GM12873 (cell line): ENCODE measurements at regions not wholly inside any gene's neighbourhood (a gene's known extent, or its start where the extent isn't known, plus 50 kb on each side); places are given as distances from the start of the nearest gene placed in this dataset.

Experiments used
- TF ChIP-seq, protein P1 (sequence below): IDR thresholded peaks from 2 replicates; pipeline ENCODE4 v1.5.1; 2012; ENCODE audit warnings: low read depth, mild to moderate bottlenecking, moderate library complexity, low read length, control low read depth; ENCODE audit not compliant: insufficient read depth; ENCODE audit errors: missing control alignments

DNA sequence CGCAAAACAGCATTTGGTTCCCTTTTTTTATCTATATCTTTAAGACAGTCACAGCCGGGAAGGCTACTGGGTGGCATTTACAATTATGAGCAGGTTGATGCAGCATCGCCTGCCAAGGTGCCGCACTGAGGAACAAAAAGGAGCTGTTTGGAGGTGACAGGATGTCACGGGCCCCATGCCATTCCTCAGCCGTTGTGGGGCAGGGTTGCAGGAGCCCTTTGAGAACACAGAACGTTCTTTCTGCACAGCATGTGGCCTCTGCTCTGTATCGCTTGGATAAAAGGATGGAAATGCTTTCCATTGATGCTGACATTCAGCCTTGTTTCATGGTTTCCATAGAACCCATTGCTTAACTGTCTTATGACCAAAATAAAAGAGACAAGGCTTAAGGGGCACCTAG is 141.9 kb upstream of the CDH5 start:
- TF ChIP-seq, protein P1, sequence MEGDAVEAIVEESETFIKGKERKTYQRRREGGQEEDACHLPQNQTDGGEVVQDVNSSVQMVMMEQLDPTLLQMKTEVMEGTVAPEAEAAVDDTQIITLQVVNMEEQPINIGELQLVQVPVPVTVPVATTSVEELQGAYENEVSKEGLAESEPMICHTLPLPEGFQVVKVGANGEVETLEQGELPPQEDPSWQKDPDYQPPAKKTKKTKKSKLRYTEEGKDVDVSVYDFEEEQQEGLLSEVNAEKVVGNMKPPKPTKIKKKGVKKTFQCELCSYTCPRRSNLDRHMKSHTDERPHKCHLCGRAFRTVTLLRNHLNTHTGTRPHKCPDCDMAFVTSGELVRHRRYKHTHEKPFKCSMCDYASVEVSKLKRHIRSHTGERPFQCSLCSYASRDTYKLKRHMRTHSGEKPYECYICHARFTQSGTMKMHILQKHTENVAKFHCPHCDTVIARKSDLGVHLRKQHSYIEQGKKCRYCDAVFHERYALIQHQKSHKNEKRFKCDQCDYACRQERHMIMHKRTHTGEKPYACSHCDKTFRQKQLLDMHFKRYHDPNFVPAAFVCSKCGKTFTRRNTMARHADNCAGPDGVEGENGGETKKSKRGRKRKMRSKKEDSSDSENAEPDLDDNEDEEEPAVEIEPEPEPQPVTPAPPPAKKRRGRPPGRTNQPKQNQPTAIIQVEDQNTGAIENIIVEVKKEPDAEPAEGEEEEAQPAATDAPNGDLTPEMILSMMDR, result no peak

DNA sequence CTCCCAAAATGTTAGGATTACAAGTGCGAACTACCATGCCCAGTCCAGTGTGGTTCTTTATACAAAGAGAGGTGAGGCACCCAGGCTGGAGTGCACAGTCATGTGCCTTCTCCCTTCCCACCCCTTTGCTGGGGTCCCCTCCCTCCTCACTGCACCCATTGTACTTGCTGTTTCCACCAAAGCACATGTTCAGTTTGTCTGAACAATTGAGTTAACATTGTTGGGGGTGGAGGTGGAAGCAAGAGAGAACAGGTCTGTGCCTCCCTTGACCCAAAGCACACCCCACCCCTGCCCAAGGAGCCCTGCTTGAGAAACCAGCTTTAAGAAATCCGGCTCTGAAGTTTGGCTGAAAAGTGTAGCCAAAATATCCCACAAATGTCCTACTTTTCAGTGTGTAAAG is 142.3 kb upstream of the CDH5 start:
- TF ChIP-seq, protein P1, result no peak

DNA sequence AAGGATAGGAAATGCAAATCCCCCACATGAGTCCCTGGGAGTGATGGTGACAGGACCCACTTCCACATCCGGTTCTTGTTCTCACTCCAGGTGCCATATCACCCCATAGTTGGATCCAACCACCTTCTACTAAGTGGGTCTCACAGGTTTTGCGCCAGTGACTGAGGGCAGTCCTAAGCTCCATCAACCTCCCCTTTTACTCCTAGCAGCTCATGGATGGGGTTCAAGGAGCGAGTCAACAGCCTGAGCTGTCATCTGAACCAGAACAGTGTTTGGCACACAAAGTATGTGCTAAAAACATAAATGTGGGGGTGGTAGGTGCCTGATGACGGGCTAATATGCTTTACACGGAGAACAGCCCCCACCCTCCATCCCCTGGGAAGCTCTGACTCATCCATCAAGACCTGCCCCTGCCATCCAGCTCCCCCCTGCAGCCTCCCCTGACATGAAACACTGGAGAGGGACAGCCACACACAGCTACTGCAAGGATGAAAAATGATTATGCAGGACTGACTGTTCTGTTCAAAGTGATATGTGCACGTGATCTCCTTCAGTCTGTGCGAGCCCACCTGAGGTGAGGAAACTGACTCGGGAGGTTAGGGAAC is 143.2 kb upstream of the CDH5 start:
- TF ChIP-seq, protein P1, result no peak

DNA sequence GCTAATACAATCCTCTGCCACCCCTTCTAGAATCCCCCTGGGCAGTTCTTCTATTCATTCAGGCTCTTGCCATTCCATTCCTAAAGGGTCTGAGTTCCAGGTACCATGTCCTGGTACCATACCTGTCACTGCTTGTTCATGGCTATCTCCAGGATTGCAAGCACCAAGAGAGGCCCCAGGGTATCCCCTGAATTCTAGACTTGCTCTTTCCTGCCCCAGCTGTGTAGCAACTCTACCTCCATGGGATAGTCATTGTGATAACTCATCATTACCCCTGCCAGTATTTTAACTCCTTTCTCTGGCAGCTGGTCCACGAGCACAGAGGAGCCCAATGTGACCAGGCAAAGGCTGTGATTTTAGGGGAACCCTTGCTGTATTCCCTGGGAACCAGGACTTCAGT is 143.7 kb upstream of the CDH5 start:
- TF ChIP-seq, protein P1, result no peak

DNA sequence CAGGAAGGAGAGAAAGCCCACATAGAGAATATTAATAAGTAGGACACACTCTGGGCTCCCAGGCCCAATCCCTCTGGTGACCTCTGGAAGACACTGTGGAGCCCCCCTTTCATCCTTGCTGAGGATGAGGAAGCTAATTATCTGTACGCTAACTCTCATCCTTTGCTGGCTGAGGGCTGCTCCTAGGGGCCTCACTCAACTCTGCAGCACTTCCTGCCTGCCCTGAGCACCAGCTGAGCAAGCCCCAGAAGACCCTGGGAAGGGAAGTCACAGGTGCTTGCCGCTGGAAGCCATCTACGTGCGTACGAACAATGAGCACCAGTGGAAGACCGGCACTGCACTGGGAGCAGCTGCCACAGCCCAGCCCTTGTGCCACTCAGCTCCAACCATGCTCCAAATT is 145.8 kb upstream of the CDH5 start:
- TF ChIP-seq, protein P1, result no peak

DNA sequence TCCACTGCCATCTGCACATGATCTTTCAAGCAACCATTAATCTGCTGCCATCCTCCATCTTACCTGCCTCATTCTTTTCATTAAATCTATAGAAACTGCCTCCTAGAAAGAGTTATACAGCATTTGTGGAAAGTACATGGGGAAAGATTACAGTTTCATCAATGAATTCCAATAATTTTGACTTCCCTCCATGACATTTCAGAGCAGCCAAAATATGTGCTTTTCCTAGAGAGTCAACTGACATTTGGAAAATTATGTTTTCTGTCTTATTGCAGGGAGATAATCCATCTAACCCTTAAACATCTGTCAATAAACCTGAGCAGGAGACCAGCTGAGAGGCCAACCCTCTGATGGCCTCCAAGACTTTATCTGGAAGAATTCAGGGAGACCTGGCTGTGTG is 147.0 kb upstream of the CDH5 start:
- TF ChIP-seq, protein P1, result no peak

DNA sequence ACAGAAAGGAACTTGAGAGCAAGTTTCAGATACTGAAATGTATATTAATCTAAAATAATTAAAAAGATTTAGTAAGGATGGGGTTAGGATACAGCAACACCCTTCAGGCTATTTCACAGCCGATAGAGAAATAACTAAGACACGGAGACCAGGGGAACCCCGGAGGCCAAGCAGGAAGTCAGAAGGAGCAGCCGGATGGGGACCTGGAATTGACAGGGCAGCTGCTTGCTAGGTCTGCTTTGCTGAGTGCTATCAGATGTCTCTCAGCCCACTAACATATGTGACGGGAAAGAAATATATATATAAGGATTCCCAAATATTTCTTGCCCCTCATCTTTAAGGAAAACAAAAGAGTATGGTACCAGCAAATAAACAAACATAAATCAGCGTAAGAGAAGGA is 154.1 kb upstream of the CDH5 start:
- TF ChIP-seq, protein P1, result no peak
